Ureter (tissue), 1 donor: ENCODE measurements at regions not wholly inside any gene's neighbourhood (a gene's known extent, or its start where the extent isn't known, plus 50 kb on each side); places are given as distances from the start of the nearest gene placed in this dataset.

Experiments
- DNase-seq: peaks from one replicate; pipeline ENCODE4 v3.0.0-alpha.2; 2020; ENCODE audit warnings: low spot score
- donor health status: DM: yes; HTN: yes; CAD: no.

DNA sequence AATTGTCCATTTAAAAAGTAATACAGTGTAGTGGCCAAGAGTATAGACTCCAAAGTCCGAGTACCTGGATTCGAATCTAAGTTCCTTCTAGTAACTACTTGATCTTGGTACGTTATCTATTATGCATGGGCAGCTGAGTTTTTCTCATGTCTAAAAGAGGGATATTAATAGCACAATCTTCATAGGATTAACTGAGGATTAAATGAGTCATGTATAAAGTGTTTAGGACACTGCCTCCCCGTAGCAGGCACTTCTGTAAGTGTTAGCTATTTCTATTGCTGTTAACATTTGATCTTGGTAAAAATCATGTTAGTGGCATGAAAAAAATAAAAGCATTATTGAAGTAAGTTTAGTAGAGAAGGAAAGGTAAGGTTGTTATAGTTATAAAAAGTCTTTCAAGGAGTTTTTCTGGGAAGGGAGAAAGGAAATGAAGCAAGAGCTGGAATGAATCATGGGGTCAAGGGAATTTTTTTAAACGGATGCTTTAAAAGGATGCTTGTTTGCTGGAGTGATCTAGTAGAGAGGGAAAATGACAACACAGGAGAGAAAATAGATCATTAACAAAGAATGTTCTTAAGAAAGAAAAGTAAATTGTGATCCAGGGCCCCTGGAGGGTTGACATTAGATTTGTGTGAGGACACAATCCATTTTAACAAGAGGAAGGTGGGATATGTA, 502.2 kb upstream of the USP15 start:
- DNase-seq: no peak

DNA sequence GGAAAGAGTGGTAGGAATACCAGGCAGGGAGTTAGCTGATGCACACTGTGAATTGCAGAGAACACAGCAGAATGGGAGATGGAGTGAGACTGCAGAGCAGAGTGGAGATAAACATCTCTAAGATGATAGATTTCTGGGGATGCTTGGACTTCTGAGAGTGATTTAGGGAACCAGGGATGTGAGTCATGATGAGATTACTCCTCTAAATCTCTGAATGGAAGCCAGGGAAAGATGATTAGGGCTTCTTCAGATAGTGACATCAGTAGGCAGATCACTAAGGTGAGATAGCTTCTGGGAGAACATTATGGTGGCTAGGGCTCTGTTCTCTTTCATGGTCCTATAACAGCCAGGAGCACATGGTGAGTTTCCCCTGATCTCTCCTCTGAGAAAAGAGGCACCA, 501.5 kb upstream of the USP15 start:
- DNase-seq: no peak

- no peak for DNase-seq
Measured at GRCh38 chr12:61765926-61766325, 494.3 kb upstream of the USP15 start.

DNA sequence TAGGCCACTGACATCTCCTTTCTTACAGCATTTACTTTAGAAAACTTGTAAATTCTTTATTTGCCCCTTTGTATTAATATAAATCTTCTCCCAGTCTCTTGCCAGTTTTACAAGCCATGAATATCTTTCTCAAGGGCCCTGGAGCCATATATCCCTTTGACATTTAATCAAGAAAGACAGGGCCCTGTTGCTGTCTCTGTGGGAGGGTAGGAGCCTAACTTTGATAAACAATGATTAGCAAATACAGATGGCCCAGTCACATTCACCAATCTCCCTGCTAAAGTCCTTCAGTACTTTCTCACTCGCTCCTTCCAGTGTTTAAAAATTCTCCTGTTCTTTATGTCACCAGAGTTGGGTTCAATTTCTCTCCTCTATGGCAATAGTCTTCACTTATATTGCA, 479.8 kb upstream of the USP15 start:
- no peak for DNase-seq

GRCh38 chr12:61781021-61781581, 479.1 kb upstream of the USP15 start:
- no peak for DNase-seq

GRCh38 chr12:61796846-61797245, 463.4 kb upstream of the USP15 start:
- no peak for DNase-seq

GRCh38 chr12:61797266-61797665, 462.9 kb upstream of the USP15 start:
- no peak for DNase-seq

GRCh38 chr12:61798778-61799177, 461.4 kb upstream of the USP15 start:
- DNase-seq: no peak

- DNase-seq: no peak
Measured at GRCh38 chr12:61804301-61804700, 455.9 kb upstream of the USP15 start.

DNA sequence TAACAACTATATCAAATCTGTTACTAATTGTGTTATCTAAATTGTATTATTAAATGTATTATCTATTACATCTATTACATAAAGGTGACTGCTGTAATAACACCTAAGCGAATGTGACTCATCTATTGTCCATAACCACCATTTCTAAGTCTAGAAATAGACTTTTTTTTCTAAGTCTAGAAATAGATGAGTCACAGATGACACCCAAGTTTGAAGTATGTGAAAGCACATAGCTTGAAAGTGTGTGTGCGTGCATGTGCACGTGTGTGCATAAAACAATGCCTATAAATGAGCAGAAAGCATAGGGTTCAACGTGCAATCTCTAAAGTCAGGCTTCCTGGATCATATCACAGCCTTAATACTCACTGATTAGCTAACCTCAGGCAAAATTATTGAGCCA, 451.3 kb upstream of the USP15 start:
- no peak for DNase-seq

DNA sequence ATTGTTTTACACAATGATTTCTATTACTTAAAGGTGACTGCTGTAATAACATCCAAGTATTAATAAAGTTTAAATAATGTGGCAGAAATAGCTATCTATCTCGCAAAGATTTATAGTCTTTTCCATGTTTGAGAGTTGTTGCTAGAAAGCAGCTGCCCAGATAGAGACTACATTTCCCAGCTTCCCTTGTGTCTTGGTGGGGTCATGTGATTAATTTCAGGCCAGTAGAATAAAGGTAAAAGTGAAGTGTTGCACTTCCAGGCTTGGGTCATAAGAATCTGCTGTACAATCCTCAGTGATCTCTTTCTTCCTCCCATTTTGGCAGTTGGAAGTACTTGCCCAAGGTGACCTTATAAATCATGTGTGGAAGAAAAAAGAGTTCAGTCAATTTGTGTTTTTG, 449.7 kb upstream of the USP15 start:
- DNase-seq: no peak

DNA sequence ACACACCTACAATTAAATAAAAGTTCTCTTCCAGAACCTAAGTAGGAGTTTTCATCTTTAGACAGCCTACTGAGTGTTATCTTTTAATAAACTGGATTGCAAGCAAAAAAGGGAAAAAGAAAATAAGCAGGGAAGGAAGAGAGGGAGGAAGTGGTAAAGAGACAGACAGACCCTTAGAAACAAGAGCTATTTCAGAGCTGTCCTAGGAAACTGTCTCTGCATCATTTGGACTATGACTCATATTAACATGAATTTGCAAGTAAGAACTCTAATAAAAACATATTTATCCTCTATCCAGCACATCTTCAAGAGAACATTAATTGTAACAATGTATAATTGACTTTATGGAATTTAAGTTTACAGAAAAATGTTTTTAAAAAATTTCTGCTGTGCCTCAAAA, 438.8 kb upstream of the USP15 start:
- DNase-seq: no peak

DNA sequence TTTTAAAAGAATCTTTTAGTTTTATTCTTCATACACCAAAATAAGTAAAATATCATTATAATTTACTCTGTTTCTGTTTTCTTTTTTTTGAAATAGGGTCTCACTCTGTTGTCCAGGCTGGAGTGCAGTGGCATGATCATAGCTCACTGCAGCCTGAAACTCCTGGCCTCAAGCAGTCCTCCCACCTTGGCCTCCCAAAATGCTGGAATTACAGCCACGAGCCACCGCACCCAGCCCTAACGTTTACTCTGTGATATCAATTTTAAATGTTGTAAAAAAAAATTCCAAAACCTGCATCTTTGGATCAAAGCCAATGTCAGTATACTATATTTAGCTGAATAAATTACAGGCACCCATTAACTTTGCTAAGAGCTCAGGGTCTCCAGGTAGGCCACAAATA, 437.1 kb upstream of the USP15 start:
- DNase-seq: no peak

DNA sequence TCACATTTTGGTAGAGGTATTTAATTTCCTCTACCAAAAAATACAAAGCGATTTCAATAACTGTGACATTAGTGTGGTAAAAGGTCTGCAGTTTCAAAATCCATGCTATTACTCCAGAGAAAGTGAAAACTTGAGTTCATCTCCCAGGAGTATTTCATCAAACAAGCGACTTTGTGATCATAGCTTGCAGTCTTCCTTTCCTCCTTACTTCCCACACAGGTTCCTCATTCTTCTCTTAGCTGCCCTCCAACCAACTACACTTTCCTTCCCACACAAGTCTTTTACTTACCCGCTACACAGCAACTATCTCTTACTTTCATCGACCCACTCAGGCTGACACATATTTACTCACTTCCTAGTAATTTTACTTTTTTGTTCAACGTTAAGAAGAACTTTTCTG, 413.4 kb upstream of the USP15 start:
- no peak for DNase-seq

- DNase-seq: no peak
Measured at GRCh38 chr12:61848893-61849292, 411.3 kb upstream of the USP15 start.

- no peak for DNase-seq
Measured at GRCh38 chr12:61853945-61854344, 406.3 kb upstream of the USP15 start.

DNA sequence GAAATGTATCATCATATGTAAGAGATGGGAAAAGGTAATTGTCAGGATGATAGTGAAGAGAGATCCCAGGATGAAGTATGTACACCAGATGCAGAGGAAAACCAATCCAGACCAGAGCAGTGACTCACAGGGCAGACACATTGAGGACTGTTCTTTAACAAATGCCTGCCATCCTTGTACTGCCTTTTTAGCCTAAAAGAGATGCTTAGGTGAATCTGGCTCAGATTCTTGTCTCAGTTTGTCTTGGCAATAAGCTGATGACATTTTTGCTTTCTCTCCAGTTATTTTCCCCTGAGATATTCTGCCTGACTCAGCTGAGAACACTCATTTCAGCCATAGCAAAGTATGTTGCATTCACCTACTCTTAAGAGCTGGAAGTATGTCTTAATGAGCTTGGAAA, 405.3 kb upstream of the USP15 start:
- DNase-seq: no peak

GRCh38 chr12:61857968-61858367, 402.2 kb upstream of the USP15 start:
- no peak for DNase-seq

DNA sequence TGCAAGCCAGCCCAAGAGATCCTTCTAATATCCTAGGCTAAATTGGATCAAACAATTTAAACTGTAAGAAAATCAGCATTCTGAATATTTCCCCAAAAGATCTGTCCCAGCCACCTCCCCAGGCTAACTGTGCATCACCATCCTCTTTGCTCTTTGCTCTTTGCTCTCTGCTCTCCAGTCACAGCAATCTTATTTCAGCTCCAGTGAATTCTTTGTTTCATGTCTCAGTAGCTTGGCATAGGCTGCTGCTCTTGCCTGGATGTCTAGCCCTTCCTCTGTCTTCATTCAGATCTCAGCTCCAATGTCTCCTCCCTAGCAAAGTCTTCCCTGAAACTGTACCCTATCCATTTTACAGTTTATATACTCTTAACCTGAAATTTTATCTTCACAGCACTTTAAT, 399.8 kb upstream of the USP15 start:
- DNase-seq: no peak

DNA sequence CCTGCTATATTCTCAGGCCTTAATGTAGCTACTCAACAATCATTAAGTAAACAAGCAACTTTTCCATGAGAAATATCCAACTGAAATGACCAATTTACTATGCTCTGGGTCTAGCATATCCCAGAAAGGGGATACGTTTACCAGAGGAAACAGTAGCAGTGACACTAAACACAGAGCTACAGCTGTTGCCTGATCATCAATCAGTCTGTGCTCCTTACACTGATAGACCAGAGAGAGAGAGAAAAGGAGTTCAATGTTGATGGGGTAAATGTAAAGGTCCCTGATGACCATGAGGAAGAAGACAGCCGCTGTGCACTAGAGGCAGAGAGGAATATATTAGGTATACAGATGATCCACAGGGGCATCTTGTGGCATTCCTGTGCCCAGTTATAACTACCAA, 397.2 kb upstream of the USP15 start:
- DNase-seq: no peak

DNA sequence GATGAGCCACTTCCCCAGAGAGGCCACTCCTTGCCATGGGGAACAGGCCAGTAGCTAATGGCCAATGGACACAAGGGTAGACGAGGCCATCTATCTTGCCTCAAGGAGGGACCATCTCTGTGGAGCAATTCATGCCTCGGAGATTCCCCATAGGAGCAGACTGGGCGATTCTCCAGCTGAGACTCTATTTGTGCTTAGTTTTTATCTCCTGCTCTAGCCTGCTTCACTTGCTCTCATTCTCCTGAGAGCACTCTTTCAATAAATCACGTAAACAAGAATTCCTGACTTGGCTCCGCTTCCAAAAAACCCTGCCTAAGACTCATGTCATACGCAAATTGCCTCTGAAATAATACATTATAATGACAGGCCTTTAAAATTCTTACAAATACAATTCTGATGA, 396.4 kb upstream of the USP15 start:
- no peak for DNase-seq

- DNase-seq: no peak
Measured at GRCh38 chr12:61869796-61870195, 390.4 kb upstream of the USP15 start.

DNA sequence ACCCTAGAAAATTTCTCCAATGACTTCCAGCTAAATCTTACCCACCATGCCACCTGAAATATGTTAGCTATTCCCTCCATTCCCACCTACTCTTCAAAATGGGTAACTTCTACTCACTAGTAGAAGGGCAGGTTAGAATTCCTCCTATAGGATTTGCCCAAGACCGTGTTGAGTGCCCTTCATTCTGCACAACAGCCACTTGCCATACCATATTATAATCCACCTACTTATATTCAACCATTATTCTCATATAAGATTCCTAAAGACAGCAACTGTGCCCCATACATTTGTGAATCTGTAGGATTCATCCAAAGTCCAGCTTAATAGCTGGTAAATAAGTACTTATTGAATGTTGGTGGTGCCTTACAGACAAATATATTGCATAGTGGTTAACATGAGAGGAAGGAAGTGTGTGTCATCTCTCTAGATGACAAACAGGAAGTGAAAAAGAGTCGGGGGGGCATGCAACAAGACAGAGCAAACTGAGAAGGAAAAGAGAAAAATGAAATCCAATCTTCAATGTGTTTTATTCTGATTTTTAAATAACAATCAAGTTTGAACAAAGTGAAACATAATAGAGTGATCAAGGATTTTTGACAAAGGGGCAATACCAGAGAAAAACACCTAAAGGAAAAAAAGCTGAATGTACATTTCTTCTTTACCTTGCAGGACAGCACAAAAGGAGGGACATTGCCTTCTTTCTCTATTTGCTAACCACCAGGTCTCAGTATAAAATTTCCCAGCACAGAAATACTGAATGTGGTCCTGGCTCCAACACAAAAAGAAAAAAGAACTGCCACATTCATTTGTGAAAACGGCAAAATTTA, 389.3 kb upstream of the USP15 start:
- no peak for DNase-seq
